NCI-H2107 treated with DMSO at 0.1 percent for 48 hours (cell line): ENCODE measurements at regions not wholly inside any gene's neighbourhood (a gene's known extent, or its start where the extent isn't known, plus 50 kb on each side); places are given as distances from the start of the nearest gene placed in this dataset.

Experiments used
- DNase-seq: peaks from one replicate; lab custom pipeline; 2025; ENCODE audit not compliant: unreplicated experiment; lab: John Stamatoyannopoulos, UW

DNA sequence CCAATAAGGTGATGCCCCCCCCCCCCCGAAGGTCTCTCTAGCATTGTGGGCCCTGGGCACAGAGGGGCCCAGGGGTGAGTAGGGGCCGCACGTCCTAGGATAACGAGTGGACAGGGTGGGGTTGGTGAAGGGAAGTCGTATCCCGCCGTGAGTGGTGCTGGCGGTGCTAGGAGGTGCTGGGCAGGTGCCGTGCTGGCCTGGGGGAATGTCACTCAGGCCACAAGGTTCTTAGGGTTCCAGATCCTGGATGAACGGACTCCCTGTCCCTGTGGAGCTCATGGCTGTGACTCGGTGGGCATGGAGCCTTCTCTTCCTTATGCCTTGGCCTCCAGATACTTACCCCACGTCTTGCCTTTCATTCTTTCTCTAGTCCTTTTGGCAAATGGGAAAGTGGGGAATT is 157.4 kb upstream of the SOX1 start:
- no peak for DNase-seq

DNA sequence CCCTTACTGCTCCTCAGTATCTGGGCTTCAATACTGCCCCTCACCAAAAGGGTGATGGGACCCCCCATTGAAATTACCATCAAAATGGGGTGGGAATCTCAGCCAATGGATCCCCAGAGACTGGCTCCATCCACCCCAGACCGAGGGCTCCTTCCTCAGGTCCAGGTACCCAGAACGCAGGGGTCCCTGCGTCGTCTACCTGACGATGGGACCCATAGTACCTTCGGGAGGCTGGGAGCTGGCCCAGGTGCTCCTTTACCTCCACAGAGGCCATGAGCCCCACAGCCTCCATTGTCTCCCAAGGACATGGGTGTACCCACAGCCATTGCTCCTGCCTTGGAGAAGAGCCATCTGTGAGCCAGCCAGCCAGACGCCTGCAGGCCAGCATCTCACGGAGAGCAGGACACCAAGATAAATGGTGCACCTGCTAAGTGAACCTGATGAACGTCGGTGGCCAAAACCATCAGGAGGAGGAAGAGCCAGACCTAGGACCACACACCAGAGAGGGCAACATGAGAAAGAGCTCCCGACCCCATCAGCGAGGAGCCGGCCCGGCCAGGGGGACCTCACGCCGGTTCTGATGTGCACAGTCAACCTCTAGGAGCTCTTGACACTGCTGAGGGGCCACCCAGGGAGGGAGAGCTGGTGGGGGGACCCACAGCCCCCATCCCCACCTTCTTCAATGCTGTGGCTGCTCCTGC is 156.8 kb upstream of the SOX1 start:
- DNase-seq: no peak

DNA sequence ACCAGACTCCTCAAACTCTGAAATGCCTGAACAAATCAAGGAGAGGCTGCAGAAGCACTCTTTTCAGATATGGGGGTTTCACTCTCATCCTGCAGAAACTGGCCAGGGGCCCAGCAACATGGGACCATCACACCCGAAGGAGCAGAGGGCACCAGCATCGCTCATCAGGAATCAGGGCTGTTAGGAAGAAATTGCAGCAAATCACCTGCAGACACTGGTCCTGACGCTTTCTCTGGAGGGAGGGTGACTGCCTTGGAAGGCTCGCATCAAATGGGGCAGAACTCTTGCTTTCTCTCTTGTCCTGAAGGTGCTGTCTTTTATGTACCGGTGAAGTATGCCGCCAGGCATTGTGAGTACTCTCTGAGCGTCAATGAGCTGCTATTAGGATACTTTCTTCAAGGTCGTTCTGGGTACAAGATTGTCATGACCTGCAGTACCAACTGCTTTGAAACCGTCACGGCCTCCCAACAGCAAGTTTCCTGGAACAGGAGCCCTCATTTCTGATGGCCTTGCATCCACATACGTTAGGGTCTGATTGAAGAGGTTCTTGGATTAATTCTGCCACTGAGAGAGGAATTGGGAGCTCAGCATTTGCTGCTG is 155.7 kb upstream of the SOX1 start:
- no peak for DNase-seq

DNA sequence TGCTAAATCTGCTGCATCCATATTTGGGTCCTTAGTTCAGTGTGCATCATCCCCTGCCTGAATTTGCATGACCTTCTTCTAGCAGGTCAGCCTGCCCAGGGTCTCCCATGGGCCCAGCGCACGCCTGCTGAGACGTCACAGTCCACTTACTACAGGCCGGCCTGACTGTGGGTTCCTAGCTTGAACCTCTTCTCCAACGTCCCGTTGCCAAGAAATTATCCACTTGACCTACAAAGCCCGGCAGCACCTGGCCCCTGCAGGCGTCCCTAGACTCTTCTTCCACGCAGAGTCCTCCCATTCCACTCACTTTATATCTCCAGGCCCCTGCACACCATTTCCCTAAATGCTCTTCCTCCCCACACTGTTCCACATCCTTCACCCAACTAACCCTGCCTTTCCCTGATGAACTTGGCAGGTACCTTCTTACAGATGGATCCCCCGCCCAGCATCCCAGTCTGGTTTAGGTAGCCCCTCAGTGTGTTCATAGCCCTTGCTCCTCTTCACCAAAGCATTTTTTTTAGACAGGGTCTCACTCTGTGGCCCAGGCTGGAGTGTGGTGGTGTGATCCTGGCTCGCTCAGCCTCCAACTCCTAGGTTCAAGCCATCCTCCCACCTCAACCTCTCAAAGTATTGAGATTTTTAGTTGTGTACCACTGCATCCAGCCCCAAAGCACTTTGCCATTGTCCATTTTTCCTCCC is 155.0 kb upstream of the SOX1 start:
- no peak for DNase-seq

DNA sequence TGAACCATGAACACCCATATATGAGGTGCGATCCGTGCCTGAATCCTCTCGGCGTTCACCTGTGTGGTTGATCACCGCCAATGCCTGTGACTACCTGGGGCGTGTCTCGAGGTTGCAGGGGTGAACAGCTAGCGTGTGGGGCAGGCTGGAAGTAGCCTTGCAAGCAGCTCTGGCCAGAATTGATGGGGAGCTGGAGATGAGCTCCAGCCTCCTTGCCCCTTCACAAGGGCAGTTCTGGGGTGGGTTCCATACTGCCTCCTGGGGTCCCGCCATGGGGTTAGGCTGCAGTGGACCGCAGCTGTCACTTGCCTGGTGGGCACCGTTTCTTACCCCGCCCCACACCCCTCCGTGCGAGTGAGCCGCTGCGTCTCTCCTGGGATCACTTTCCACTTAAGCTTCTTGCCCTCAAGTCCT is 154.5 kb upstream of the SOX1 start:
- DNase-seq: no peak

DNA sequence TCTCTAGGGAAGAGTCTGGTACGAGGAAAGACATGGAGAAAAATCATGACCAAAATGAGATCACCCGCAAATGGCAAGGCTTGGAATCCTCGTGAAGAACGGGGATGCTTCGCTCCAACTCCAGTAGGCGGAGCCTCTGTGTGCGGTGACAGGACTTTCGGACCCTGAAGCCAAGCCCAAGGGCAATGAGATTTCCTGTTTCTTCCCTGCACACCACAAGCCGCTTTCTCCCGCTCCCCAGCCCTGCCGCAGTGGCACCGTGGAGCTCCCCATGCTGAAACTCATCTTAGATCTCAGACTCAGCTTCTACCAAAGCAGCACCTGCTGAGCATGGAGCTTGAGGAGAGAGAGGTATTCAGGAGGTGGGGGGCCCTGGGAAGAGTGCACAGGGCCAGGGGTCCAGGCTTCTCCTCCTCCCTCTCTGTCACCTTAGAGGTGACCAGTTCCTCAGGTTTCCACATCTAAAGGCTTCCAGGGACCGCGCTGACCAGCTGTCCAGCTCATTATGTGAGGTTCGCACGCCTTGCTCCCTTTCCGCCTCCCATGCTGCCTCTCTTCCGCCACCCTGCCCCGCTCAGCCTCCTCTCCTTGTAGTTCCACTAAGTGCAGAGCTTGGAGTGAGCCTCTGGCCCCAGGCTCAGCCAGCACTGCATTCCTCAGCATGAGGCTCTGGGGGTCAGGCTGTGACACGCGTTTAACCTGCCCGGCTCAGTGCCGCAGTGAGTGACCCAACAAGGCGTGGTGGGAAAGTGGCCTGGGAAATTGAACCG is 153.8 kb upstream of the SOX1 start:
- no peak for DNase-seq

DNA sequence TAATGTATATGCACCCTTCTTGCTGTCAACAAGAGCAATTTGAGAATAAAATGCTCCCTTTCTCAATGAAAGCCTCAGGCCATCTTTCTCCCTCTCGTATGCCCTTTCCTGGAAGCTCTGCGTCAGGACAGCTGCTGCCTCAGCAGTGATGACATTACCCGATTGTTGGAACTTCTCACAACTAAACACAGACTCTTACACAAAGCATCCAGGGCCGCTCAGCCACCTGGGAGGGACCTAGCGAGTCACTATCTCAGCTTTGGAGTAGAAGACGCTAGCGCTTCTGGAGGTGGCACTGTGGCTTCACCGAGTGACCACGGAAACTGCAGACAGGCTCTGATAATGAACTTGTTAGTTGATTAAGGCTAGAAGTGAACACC is 153.2 kb upstream of the SOX1 start:
- peak; percentile 65 for DNase-seq

DNA sequence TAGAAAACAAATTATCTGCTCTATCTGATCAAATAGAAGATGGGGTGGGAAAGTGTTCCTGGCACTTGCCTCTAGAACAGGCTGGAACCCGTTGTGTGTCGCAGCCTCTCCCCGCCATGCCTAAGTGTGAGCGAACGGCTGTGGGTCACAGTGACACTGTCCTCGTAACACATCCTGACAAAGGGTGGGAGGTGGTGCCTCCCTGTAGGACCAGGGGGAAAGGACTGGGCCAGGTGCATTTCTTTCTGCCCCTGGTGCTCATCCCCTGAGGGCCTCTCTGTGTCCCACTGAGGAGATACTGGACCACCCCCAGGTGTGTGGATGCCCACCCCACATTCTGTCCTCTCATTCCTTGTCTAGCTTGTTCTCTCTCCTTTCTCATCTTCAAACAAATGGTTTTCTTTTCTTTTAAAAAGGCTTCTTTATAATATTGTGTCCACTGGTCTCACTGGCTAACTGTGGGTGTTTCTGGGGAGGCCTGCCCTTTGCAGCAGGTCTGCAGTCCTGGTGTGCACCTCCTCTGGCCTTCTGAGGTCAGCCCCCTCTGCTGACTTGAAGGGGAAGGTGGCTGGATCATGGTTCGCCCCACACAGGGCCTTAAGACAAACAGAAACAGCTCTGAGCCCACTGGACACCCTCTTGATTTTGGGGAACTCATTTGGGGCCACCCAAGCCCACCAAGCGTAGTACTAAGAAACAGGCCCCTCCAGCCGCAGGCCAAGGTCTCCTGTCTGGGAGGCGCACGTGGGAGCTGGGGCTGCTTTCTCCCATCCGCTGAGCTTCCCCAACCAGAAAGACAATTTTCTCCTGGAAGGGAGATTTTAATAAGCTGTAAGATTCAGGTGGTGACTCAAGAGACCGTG is 152.5 kb upstream of the SOX1 start:
- no peak for DNase-seq

DNA sequence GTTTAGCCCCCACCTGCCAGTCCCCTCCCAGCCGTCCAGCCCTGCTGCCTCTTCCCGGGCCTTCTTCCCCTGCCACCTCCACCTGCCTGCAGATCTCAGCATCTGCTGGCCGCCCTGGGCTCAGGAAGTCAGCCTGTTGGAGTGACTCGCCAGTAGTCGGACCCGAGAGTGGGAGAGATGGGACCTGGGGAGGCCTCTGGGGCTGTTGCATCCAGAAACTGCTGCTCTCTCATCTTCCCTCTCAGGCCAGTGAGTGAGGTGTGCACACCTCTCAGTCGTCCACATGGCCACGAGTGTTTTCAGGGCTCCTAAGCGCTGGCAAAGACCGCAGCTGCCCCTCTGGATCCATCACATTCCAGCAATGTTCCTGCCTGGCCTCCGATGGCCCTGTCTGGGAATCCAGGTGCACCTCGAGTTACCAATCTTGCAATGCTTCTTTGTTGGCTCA is 151.8 kb upstream of the SOX1 start:
- DNase-seq: no peak

DNA sequence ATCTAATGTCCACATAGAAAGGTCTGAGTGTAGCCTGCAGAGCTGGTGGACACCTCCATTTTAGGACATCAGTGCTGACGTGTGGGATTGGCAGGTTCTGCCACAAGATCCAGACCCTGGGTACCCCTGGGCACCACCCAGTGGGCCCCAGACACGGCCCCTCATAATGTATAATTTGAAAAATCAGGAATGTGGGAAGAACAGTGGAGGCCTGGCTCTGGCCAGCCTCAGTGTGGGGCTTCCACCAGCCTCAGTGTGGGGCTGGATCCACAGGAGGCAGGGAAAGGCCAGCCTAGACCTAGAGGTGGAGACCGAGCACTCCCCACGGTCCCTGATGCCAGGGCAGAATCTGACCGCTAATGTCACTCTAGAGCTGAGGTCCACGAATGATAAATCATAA is 150.7 kb upstream of the SOX1 start:
- no peak for DNase-seq

DNA sequence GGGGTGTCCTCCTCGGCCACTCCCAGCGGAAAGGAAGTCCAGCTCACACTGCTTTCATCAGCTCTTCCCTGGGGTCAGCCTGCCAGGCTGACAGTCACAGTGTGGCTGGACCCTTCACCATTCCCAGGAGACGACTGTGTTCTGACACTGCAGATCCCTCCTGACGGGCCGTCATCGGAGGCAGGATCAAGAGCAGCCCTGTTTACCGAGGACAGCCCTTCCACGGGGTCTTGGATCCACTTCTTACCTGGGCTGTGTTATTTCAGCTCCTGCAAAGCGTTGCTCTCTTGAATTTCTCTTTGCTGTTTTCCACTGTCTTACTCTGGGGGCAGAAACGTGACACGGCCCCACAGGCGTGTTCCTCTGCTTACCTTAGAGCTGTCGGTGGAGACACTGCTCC is 149.9 kb upstream of the SOX1 start:
- no peak for DNase-seq

DNA sequence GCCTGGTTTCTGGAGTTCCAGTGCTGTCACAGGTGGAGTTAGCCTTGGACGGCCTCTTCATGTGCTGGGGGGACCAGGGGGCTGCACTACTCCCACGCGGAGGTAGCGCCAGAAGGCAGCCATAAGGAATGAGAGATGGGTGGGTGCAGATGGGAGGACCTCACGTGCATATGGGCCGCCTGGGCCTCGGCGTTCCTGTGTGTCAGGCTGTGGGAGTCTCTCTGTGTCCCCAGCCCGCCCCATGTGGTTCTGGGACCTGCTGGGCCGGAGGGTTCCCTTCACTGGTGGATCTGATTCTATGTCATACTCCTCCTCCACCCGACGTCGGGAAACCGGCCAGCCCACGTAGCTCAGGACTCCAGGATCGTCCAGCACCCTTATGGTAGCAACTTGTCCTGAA is 149.0 kb upstream of the SOX1 start:
- DNase-seq: no peak

DNA sequence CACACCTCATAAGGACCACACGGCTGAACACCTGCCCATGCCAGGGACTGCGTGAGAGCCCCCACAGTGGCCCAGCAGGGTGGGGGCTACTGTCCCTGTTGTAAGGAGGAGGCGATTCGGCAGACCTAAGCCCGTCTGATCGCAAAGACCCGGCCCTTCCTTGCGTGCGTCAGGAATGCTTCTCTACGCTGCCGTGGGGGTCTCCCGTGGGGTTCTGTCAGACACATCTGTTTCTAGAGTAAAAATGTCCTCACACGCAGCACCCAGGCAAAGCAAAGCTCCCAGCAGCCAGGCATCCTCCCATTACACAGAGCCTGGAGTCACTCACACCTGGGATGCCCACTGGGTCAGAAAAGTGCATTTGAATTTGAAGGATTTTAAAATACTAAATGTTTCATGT is 147.7 kb upstream of the SOX1 start:
- peak; percentile 56 for DNase-seq

DNA sequence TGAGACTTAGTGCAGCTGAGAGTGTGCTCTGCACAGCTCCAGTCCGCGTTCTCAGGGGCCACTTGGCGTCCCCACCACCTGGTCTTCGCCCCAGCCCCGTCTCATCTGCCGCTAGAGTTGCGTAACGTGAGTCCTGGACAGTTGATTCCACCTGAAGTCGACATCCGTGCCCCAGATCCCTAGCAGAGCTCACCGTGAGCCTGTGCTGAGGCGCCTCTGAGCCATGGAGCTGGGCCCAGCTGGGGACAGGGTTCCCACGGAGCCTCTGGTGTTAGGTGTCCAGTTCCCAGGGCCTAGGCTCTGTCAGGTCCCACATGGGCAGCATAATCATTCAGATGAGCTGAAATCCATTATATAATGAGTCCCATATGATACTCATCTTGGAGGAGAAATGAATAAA is 147.1 kb upstream of the SOX1 start:
- DNase-seq: peak; percentile 71

DNA sequence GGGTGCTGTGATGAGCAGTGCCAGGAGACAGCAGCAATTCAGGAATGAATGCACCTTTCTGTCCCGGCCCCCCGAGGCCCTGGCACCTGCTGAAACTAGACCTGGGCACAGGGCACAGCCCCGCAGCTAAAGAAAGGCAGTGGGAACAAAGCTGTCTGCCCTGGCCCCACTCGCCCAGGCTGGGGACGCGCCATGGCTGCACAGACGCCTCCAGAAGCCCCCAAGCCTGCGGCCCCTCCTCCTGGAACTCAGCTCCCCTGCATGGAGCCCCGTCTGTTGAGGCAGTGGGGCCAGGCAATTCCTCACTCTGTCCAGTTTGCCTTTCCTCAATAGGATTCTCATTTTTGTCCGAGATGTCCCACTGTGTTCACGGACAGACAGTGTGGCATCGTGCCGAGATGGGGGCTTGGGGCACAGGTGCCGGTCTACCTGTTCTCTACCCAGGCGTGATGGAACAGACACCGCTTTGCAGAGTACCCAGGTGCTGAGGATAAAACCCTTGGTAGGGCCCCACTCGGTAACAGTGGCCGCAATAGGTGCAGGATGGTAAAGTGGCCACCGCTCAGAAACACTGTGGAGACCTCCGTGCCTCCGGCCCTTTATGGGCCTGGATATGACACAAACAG is 146.5 kb upstream of the SOX1 start:
- DNase-seq: no peak

DNA sequence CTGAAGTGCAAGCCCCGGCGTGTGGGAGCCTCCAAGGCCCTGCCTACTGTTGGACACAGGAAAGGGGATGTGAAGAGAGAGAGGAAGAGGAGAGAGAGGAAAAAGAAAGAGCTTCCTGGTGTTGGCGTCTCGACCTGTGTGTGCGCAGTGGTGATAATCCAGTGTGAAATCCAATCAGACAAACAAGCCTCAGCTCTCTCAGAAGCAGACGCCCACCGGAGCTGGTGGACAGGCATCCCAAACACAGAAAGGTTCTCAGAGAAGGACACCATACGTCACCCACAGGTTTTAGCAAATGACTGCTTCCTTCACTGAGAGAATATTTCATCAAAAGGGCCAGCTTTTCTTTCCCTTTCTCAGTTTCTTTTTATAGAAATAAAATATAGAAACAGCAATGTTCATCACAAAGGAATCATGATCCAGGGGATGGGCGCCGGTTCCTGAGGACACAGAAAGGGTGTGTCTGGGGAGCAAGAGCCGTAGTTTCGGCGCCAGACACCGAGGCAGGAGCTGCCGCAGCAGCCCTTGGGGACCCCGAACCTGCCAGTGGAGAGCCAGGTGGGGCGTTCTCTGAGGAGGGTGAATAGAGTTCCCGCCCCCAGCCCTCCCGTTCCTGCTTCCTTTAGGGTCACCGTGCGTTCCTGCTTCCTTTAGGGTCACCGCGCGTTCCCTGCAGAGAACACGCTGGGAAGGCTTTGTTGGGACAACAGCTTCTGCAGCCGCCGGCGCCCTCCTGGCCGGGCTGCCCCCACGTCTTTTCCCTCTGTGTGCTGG is 145.8 kb upstream of the SOX1 start:
- DNase-seq: peak; percentile 21

DNA sequence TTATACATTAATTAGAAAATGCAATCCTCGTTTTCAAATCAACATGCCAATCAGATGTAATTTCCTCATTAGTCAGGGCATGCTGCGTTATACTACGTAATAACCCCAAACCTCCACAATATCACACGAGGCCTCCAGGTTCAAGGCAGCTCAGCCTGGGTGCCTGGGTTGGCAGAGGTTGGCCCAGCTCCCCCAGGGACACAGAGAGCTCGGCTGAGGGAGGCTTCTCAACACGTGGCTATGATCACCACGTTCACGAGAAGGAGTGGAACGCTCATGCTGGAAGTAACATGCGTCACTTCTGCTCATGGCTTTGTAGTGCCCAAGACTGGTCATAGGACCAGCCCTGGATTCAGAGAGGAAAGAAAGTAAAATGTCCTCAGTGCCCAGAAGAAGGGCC is 144.9 kb upstream of the SOX1 start:
- no peak for DNase-seq

DNA sequence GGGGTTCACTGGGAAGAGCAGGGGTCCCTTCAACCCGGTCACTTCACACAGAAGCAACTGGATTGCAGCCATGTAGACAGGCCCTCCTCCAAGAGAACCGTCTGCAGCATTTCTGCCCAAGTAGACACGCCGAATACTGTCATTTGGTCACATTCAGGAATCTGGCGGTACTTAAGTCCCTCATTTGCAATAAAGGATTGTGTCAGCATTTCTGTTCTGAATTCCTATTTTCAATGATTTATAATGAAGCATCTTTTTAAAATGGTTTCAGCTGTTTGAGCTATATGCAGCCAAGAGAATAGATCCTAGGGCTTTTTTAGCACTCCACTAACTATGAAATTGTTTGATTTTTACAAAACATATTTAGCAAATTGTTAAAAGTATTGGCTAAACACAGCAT is 143.5 kb upstream of the SOX1 start:
- no peak for DNase-seq

DNA sequence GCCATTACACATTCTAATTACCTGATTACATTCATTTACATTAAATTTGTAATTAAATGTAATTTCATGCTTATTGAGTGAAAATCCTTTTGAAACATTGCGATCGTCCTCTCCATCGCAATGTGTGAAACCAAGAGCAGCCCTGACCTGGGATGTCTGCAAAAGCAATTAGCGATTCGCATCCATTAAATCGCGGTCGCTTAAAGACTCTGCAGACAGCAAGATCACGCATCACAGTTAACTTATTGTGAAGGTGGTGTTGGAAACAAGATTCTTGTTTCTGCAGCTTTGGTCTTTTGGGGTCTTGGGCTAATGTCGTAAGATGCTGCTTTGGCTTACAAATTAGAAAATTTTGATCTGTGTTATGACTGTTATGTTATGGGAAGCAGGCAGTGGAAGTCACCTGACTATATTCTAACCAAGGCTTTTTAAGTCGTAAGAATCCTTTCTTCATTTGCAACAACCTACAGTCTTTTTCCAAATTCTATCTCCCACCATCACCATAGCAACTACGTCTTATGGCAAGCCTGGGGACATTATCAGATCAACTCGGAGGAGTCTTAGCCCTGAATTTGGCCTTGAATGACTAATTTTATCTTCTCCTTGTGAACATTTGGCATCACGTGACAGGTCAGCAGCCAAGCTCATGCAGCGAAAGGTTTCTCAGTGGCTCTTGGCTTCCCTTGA is 142.8 kb upstream of the SOX1 start:
- no peak for DNase-seq
